HG02884 (cell line): ENCODE measurements at regions not wholly inside any gene's neighbourhood (a gene's known extent, or its start where the extent isn't known, plus 50 kb on each side); places are given as distances from the start of the nearest gene placed in this dataset.
"Not testable (repeated sequence)": the region's sequence is repeated elsewhere in the genome, so short reads cannot be mapped to it uniquely, and the experiment has no call there.

ENCODE experiments used
- ATAC-seq: cut with Tn5 transposase; IDR thresholded peaks from one replicate; pipeline ENCODE4 v1.9.1; 2021; ENCODE audit warnings: mild to moderate bottlenecking, moderate library complexity; ENCODE audit not compliant: unreplicated experiment

- ATAC-seq: not testable (repeated sequence)
Observed at GRCh38 chr2:192682511-192682910, 487.8 kb upstream of the TMEFF2 start.

- ATAC-seq: no peak
Observed at GRCh38 chr2:192675681-192676080, 480.9 kb upstream of the TMEFF2 start.

GRCh38 chr2:192669505-192670091, 474.9 kb upstream of the TMEFF2 start:
- no peak for ATAC-seq

GRCh38 chr2:192660555-192660954, 465.8 kb upstream of the TMEFF2 start:
- ATAC-seq: not testable (repeated sequence)

- no peak for ATAC-seq
Observed at GRCh38 chr2:192657362-192657761, 462.6 kb upstream of the TMEFF2 start.

- ATAC-seq: no peak
Observed at GRCh38 chr2:192655916-192656315, 461.2 kb upstream of the TMEFF2 start.

GRCh38 chr2:192645811-192646598, 451.3 kb upstream of the TMEFF2 start:
- ATAC-seq: no peak

GRCh38 chr2:192634557-192634956, 439.8 kb upstream of the TMEFF2 start:
- no peak for ATAC-seq

GRCh38 chr2:192628017-192628416, 433.3 kb upstream of the TMEFF2 start:
- ATAC-seq: no peak

GRCh38 chr2:192615105-192615504, 420.4 kb upstream of the TMEFF2 start:
- no peak for ATAC-seq

GRCh38 chr2:192604295-192604694, 409.6 kb upstream of the TMEFF2 start:
- ATAC-seq: no peak

- ATAC-seq: not testable (repeated sequence)
Observed at GRCh38 chr2:192598649-192599048, 403.9 kb upstream of the TMEFF2 start.

GRCh38 chr2:192593561-192593960, 398.8 kb upstream of the TMEFF2 start:
- no peak for ATAC-seq

- no peak for ATAC-seq
Observed at GRCh38 chr2:192591617-192592016, 396.9 kb upstream of the TMEFF2 start.

GRCh38 chr2:192585418-192585817, 390.7 kb upstream of the TMEFF2 start:
- ATAC-seq: no peak

GRCh38 chr2:192584976-192585375, 390.2 kb upstream of the TMEFF2 start:
- ATAC-seq: no peak

- ATAC-seq: no peak
Observed at GRCh38 chr2:192579965-192580700, 385.4 kb upstream of the TMEFF2 start.

- no peak for ATAC-seq
Observed at GRCh38 chr2:192578780-192579179, 384.0 kb upstream of the TMEFF2 start.

- no peak for ATAC-seq
Observed at GRCh38 chr2:192577706-192578105, 383.0 kb upstream of the TMEFF2 start.

GRCh38 chr2:192574552-192574951, 379.8 kb upstream of the TMEFF2 start:
- ATAC-seq: no peak

- no peak for ATAC-seq
Observed at GRCh38 chr2:192571636-192572035, 376.9 kb upstream of the TMEFF2 start.

- ATAC-seq: no peak
Observed at GRCh38 chr2:192570788-192571187, 376.1 kb upstream of the TMEFF2 start.
